Lower lobe of right lung (tissue), 2 donors: ENCODE measurements at regions not wholly inside any gene's neighbourhood (a gene's known extent, or its start where the extent isn't known, plus 50 kb on each side); places are given as distances from the start of the nearest gene placed in this dataset.

ENCODE experiments used
- ATAC-seq, 2 donors: fragments of 200-7000 bp; cut with Tn5 transposase; one replicate each; pipeline ENCODE4 v1.9.1; 2020 to 2022; ENCODE audit warnings: mild to moderate bottlenecking in 2 of 2, moderate library complexity in 2 of 2
- DNase-seq: peaks from one replicate; pipeline ENCODE4 v3.0.0-alpha.2; 2020
- H3K27ac ChIP-seq: fragments of 200-600 bp; one replicate; pipeline ENCODE4 v1.8.0; 2022
- H3K27me3 ChIP-seq: fragments of 200-600 bp; one replicate; pipeline ENCODE4 v1.8.0; 2022; ENCODE audit warnings: low read depth
- H3K36me3 ChIP-seq: fragments of 200-600 bp; one replicate; pipeline ENCODE4 v1.8.0; 2022; ENCODE audit warnings: mild to moderate bottlenecking
- H3K4me1 ChIP-seq: fragments of 200-600 bp; one replicate; pipeline ENCODE4 v1.8.0; 2022
- H3K4me3 ChIP-seq: fragments of 200-600 bp; one replicate; pipeline ENCODE4 v1.8.0; 2022; ENCODE audit warnings: mild to moderate bottlenecking
- H3K9me3 ChIP-seq: fragments of 200-600 bp; one replicate; pipeline ENCODE4 v1.8.0; 2022
- CTCF ChIP-seq: fragments of 200-600 bp; IDR thresholded peaks from one replicate; pipeline ENCODE4 v1.8.0; 2022; ENCODE audit warnings: antibody characterized with exemption, mild to moderate bottlenecking
- intact Hi-C: fragments of 100-400 bp; cut with DNase I; formaldehyde crosslinking; loops from one replicate; pipeline ENCODE4 v1.11.0; 2022
- donor health status: DM: no; HTN: yes; CAD: no; lungs with severe emphysema.

- intact Hi-C loops: no loop called here
- Histone ChIP-seq H3K27me3 (no peaks in the 10 kb centered on the region), H3K9me3 (no peaks in the 10 kb centered on the region), H3K36me3 (no peaks in the 10 kb centered on the region), H3K4me3 (no peak overlapping the region), H3K4me1 (no peaks in the 10 kb centered on the region), H3K27ac (no peak overlapping the region)
- ATAC-seq: no peak
- TF ChIP-seq CTCF: no peak
- DNase-seq: no peak
These were observed 586.0 kb upstream of the VRK2 start for GRCh38 chr2:57460396-57461276.

GRCh38 chr2:57461624-57462023 is 585.0 kb upstream of the VRK2 start:
- no peak for TF ChIP-seq CTCF
- no peaks in the 10 kb centered on the region for H3K36me3 ChIP-seq
- H3K9me3 ChIP-seq: no peaks in the 10 kb centered on the region
- DNase-seq (no peak), ATAC-seq (no peak)
- intact Hi-C loops: no loop called here
- H3K27ac ChIP-seq: no peak overlapping the region
- H3K4me3 ChIP-seq: no peak overlapping the region
- H3K4me1 ChIP-seq: no peaks in the 10 kb centered on the region
- H3K27me3 ChIP-seq: no peaks in the 10 kb centered on the region

GRCh38 chr2:57465067-57465466 is 581.5 kb upstream of the VRK2 start:
- Histone ChIP-seq H3K4me1 (no peaks in the 10 kb centered on the region), H3K9me3 (no peaks in the 10 kb centered on the region), H3K27ac (no peak overlapping the region), H3K27me3 (no peaks in the 10 kb centered on the region), H3K36me3 (no peaks in the 10 kb centered on the region), H3K4me3 (no peak overlapping the region)
- no peak for TF ChIP-seq CTCF
- intact Hi-C loops: no loop called here
- no peak for DNase-seq
- ATAC-seq: no peak

- Histone ChIP-seq H3K27ac (no peak overlapping the region), H3K4me3 (no peak overlapping the region), H3K4me1 (no peaks in the 10 kb centered on the region), H3K9me3 (no peaks in the 10 kb centered on the region), H3K36me3 (no peaks in the 10 kb centered on the region), H3K27me3 (no peaks in the 10 kb centered on the region)
- TF ChIP-seq CTCF: no peak
- DNase-seq (no peak), ATAC-seq (no peak)
- intact Hi-C loops: no loop called here
These were observed 580.6 kb upstream of the VRK2 start for GRCh38 chr2:57465967-57466366.

GRCh38 chr2:57475391-57475790 is 571.2 kb upstream of the VRK2 start:
- no peaks in the 10 kb centered on the region for H3K4me1 ChIP-seq
- no peaks in the 10 kb centered on the region for H3K36me3 ChIP-seq
- DNase-seq: no peak
- intact Hi-C loops: no loop called here
- TF ChIP-seq CTCF: no peak
- H3K27me3 ChIP-seq: no peaks in the 10 kb centered on the region
- H3K9me3 ChIP-seq: no peaks in the 10 kb centered on the region
- no peak for ATAC-seq
- H3K27ac ChIP-seq: no peak overlapping the region
- H3K4me3 ChIP-seq: no peak overlapping the region
